SK-N-SH (cell line): ENCODE measurements at regions not wholly inside any gene's neighbourhood (a gene's known extent, or its start where the extent isn't known, plus 50 kb on each side); places are given as distances from the start of the nearest gene placed in this dataset.

Experiments
- ELF1 ChIP-seq: IDR thresholded peaks from 2 replicates; pipeline ENCODE4 v1.4.0; 2012
- FOXM1 ChIP-seq: IDR thresholded peaks from 2 replicates; pipeline ENCODE4 v1.4.0; 2012; ENCODE audit warnings: low read depth, mild to moderate bottlenecking
- RAD21 ChIP-seq: IDR thresholded peaks from 2 replicates; pipeline ENCODE4 v1.6.1; 2012; ENCODE audit warnings: mild to moderate bottlenecking, low read length
- RXRA ChIP-seq: IDR thresholded peaks from 2 replicates; pipeline ENCODE4 v1.4.0; 2012; ENCODE audit warnings: low read depth, mild to moderate bottlenecking, borderline replicate concordance
- TAF1 ChIP-seq: IDR thresholded peaks from 2 replicates; pipeline ENCODE4 v1.6.1; 2012; ENCODE audit warnings: low read depth, mild to moderate bottlenecking, low read length, moderate library complexity, borderline replicate concordance
- TF ChIP-seq, protein P1 (sequence below): fragments of 200-600 bp; sonication (generic); IDR thresholded peaks from 2 replicates; pipeline ENCODE4 v1.6.1; 2017; ENCODE audit warnings: antibody characterized with exemption, mild to moderate bottlenecking, moderate library complexity

- TF ChIP-seq, protein P1, sequence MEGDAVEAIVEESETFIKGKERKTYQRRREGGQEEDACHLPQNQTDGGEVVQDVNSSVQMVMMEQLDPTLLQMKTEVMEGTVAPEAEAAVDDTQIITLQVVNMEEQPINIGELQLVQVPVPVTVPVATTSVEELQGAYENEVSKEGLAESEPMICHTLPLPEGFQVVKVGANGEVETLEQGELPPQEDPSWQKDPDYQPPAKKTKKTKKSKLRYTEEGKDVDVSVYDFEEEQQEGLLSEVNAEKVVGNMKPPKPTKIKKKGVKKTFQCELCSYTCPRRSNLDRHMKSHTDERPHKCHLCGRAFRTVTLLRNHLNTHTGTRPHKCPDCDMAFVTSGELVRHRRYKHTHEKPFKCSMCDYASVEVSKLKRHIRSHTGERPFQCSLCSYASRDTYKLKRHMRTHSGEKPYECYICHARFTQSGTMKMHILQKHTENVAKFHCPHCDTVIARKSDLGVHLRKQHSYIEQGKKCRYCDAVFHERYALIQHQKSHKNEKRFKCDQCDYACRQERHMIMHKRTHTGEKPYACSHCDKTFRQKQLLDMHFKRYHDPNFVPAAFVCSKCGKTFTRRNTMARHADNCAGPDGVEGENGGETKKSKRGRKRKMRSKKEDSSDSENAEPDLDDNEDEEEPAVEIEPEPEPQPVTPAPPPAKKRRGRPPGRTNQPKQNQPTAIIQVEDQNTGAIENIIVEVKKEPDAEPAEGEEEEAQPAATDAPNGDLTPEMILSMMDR, result no peak
- TF ChIP-seq RXRA (no peak), TAF1 (no peak), FOXM1 (no peak), RAD21 (no peak), ELF1 (no peak)
Measured at GRCh38 chr21:38175306-38175705, 81.5 kb upstream of the KCNJ15 start.
